ENCODE measurements at regions not wholly inside any gene's neighbourhood (a gene's known extent, or its start where the extent isn't known, plus 50 kb on each side); places are given as distances from the start of the nearest gene placed in this dataset.

DNA sequence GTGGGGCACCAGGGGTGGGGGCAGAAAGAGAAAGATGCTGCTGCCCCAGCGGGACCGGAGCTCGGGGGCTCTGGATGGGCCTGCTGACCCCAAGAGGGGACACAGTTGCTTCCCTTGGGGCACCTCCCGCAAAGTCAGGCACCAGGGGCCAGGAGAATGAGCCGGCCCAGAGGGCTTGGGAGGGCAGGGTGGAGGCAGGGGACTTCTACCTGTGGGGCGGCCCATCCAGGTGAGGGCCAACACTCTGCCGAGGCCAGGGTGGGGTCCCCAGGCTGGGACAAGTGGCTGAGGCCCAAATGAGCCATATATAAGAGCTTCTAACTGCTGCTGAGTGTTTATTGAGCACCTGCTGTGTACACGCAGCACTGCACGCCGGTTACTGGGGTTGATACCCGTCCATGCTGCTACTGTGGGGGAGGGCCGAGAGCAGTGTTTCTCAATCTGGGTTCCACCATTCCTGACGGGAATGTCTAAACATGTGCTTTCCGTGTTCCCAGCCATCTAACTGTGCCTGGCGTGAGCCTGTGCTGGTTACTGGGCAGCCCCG, 211.7 kb upstream of the GSE1 start:
- FAIRE-seq: no peak
- DNase-seq (ENCODE audit: low read depth): no peak
- Histone ChIP-seq H3K4me3 (ENCODE audit: low read depth, low read length) (no peak overlapping the region), H3K36me3 (ENCODE audit: control insufficient read depth, insufficient read depth, low read length) (no peaks in the 10 kb centered on the region), H3K27me3 (ENCODE audit: control insufficient read depth, insufficient read depth, low read length) (no peaks in the 10 kb centered on the region)
- no peak for TF ChIP-seq CTCF (IDR thresholded peaks at IDR 0.05; ENCODE audit: insufficient read depth, low read length, severe bottlenecking)

GRCh38 chr16:85401917-85402766, 211.0 kb upstream of the GSE1 start:
- DNase-seq (ENCODE audit: low read depth) (no peak), FAIRE-seq (no peak)
- Histone ChIP-seq H3K36me3 (ENCODE audit: control insufficient read depth, insufficient read depth, low read length) (no peaks in the 10 kb centered on the region), H3K4me3 (ENCODE audit: low read depth, low read length) (no peak overlapping the region), H3K27me3 (ENCODE audit: control insufficient read depth, insufficient read depth, low read length) (no peaks in the 10 kb centered on the region)
- no peak for TF ChIP-seq CTCF (IDR thresholded peaks at IDR 0.05; ENCODE audit: insufficient read depth, low read length, severe bottlenecking)

- Histone ChIP-seq H3K4me3 (ENCODE audit: low read depth, low read length) (no peak overlapping the region), H3K36me3 (ENCODE audit: control insufficient read depth, insufficient read depth, low read length) (no peaks in the 10 kb centered on the region), H3K27me3 (ENCODE audit: control insufficient read depth, insufficient read depth, low read length) (no peaks in the 10 kb centered on the region)
- no peak for FAIRE-seq
- no peak for TF ChIP-seq CTCF (IDR thresholded peaks at IDR 0.05; ENCODE audit: insufficient read depth, low read length, severe bottlenecking)
- DNase-seq (ENCODE audit: low read depth): no peak
Measured at GRCh38 chr16:85402910-85403692, 210.0 kb upstream of the GSE1 start.

DNA sequence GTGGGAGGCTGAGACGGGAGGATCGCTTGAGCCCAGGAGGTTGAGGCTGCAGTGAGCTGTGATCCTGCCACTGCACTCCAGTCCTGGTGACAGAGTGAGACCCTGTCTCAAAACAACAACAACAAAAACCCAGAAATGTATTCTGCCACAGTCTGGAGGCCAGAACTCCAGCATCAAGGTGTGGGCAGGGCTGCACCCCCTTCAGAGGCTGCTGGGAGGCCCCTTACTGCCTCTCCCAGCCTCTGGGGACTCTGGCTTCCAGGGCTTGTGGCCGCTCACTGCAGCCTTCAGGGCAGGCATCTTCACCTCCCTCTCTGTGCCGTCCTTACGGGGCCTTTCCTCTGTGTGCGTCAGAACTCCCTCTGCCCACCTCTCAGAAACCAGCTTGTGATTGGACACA, 209.4 kb upstream of the GSE1 start:
- FAIRE-seq (no peak), DNase-seq (ENCODE audit: low read depth) (no peak)
- Histone ChIP-seq H3K36me3 (ENCODE audit: control insufficient read depth, insufficient read depth, low read length) (no peaks in the 10 kb centered on the region), H3K27me3 (ENCODE audit: control insufficient read depth, insufficient read depth, low read length) (no peaks in the 10 kb centered on the region), H3K4me3 (ENCODE audit: low read depth, low read length) (no peak overlapping the region)
- TF ChIP-seq CTCF (IDR thresholded peaks at IDR 0.05; ENCODE audit: insufficient read depth, low read length, severe bottlenecking): no peak

GRCh38 chr16:85412911-85413520, 200.1 kb upstream of the GSE1 start:
- no peak overlapping the region for H3K4me3 ChIP-seq (ENCODE audit: low read depth, low read length)
- H3K36me3 ChIP-seq (ENCODE audit: control insufficient read depth, insufficient read depth, low read length): no peaks in the 10 kb centered on the region
- no peak for DNase-seq (ENCODE audit: low read depth)

More at GRCh38 chr16:85412911-85413520, 200.1 kb upstream of the GSE1 start:
- FAIRE-seq: no peak
- H3K27me3 ChIP-seq (ENCODE audit: control insufficient read depth, insufficient read depth, low read length): no peaks in the 10 kb centered on the region
- TF ChIP-seq CTCF (IDR thresholded peaks at IDR 0.05; ENCODE audit: insufficient read depth, low read length, severe bottlenecking): no peak

Measured in bronchial epithelial cell (primary cell).